ENCODE measurements at regions not wholly inside any gene's neighbourhood (a gene's known extent, or its start where the extent isn't known, plus 50 kb on each side); places are given as distances from the start of the nearest gene placed in this dataset.

- no peak for TF ChIP-seq CTCF (IDR thresholded peaks at IDR 0.05)
- TF ChIP-seq POLR2AphosphoS5 (IDR thresholded peaks at IDR 0.05; ENCODE audit: insufficient read depth in 1 of 2, low read depth in 1 of 2) = no peak
- no peak for TF ChIP-seq POLR2A (IDR thresholded peaks at IDR 0.05)
- no peak overlapping the region for H3K4me3 ChIP-seq
- H3K27me3 ChIP-seq = no peaks in the 10 kb centered on the region
- H3K27ac ChIP-seq = no peak overlapping the region
- no peaks in the 10 kb centered on the region for H3K36me3 ChIP-seq
- intact Hi-C loops (cut with DNase I) = no loop called here
- no peak for DNase-seq (ENCODE audit: extremely low spot score in 2 of 2)
- H3K9me3 ChIP-seq = no peaks in the 10 kb centered on the region
- H3K4me1 ChIP-seq = no peaks in the 10 kb centered on the region
These were observed 313.3 kb upstream of the SP8 start for GRCh38 chr7:21099955-21100354.

GRCh38 chr7:21101541-21101940 lies 314.9 kb upstream of the SP8 start:
- Histone ChIP-seq H3K4me1 (no peaks in the 10 kb centered on the region), H3K36me3 (no peaks in the 10 kb centered on the region), H3K4me3 (no peak overlapping the region), H3K27me3 (no peaks in the 10 kb centered on the region), H3K9me3 (no peaks in the 10 kb centered on the region), H3K27ac (no peak overlapping the region)
- DNase-seq (ENCODE audit: extremely low spot score in 2 of 2) = no peak
- TF ChIP-seq POLR2AphosphoS5 (IDR thresholded peaks at IDR 0.05; ENCODE audit: insufficient read depth in 1 of 2, low read depth in 1 of 2) = no peak
- no peak for TF ChIP-seq POLR2A (IDR thresholded peaks at IDR 0.05)
- TF ChIP-seq CTCF (IDR thresholded peaks at IDR 0.05) = no peak
- intact Hi-C loops (cut with DNase I) = no loop called here

GRCh38 chr7:21103426-21104123 lies 316.9 kb upstream of the SP8 start:
- Histone ChIP-seq H3K4me1 (no peaks in the 10 kb centered on the region), H3K9me3 (no peaks in the 10 kb centered on the region), H3K27me3 (no peaks in the 10 kb centered on the region), H3K36me3 (no peaks in the 10 kb centered on the region), H3K4me3 (no peak overlapping the region), H3K27ac (no peak overlapping the region)
- intact Hi-C loops (cut with DNase I) = no loop called here
- no peak for DNase-seq (ENCODE audit: extremely low spot score in 2 of 2)
- TF ChIP-seq POLR2AphosphoS5 (IDR thresholded peaks at IDR 0.05; ENCODE audit: insufficient read depth in 1 of 2, low read depth in 1 of 2) (no peak), POLR2A (IDR thresholded peaks at IDR 0.05) (no peak), CTCF (IDR thresholded peaks at IDR 0.05) (no peak)

- Histone ChIP-seq H3K9me3 (no peaks in the 10 kb centered on the region), H3K4me3 (no peak overlapping the region), H3K36me3 (no peaks in the 10 kb centered on the region), H3K4me1 (no peaks in the 10 kb centered on the region), H3K27ac (no peak overlapping the region), H3K27me3 (no peaks in the 10 kb centered on the region)
- DNase-seq (ENCODE audit: extremely low spot score in 2 of 2) = no peak
- intact Hi-C loops (cut with DNase I) = no loop called here
- no peak for TF ChIP-seq POLR2AphosphoS5 (IDR thresholded peaks at IDR 0.05; ENCODE audit: insufficient read depth in 1 of 2, low read depth in 1 of 2)
- no peak for TF ChIP-seq CTCF (IDR thresholded peaks at IDR 0.05)
- TF ChIP-seq POLR2A (IDR thresholded peaks at IDR 0.05) = no peak
These were observed 317.4 kb upstream of the SP8 start for GRCh38 chr7:21104124-21104500.

- Histone ChIP-seq H3K27me3 (no peaks in the 10 kb centered on the region), H3K9me3 (no peaks in the 10 kb centered on the region), H3K4me3 (no peak overlapping the region), H3K36me3 (no peaks in the 10 kb centered on the region), H3K27ac (no peak overlapping the region), H3K4me1 (no peaks in the 10 kb centered on the region)
- TF ChIP-seq POLR2AphosphoS5 (IDR thresholded peaks at IDR 0.05; ENCODE audit: insufficient read depth in 1 of 2, low read depth in 1 of 2) = no peak
- TF ChIP-seq POLR2A (IDR thresholded peaks at IDR 0.05) = no peak
- TF ChIP-seq CTCF (IDR thresholded peaks at IDR 0.05) = no peak
- no peak for DNase-seq (ENCODE audit: extremely low spot score in 2 of 2)
- intact Hi-C loops (cut with DNase I) = no loop called here
These were observed 319.6 kb upstream of the SP8 start for GRCh38 chr7:21106296-21106732.
